Left ventricle myocardium inferior (tissue), 1 donor: ENCODE measurements at regions not wholly inside any gene's neighbourhood (a gene's known extent, or its start where the extent isn't known, plus 50 kb on each side); places are given as distances from the start of the nearest gene placed in this dataset.

Experiments
- DNase-seq: peaks from one replicate; pipeline ENCODE4 v3.0.0-alpha.2; 2020
- H3K27ac ChIP-seq: fragments of 200-600 bp; replicated peaks from 2 replicates; pipeline ENCODE4 v1.8.0; 2021
- H3K27me3 ChIP-seq: fragments of 200-600 bp; 2 replicates; pipeline ENCODE4 v1.8.0; 2021; ENCODE audit warnings: low read depth
- H3K36me3 ChIP-seq: fragments of 200-600 bp; 2 replicates; pipeline ENCODE4 v1.8.0; 2021
- H3K4me1 ChIP-seq: fragments of 200-600 bp; 2 replicates; pipeline ENCODE4 v1.8.0; 2021
- H3K4me3 ChIP-seq: fragments of 200-600 bp; 2 replicates; pipeline ENCODE4 v1.8.0; 2021; ENCODE audit warnings: mild to moderate bottlenecking, moderate library complexity
- H3K9me3 ChIP-seq: fragments of 200-600 bp; replicated peaks from 2 replicates; pipeline ENCODE4 v1.8.0; 2021
- intact Hi-C: fragments of 100-400 bp; cut with micrococcal nuclease; formaldehyde crosslinking; loops from one replicate; pipeline ENCODE4 v1.11.0; 2022
- TF ChIP-seq, protein P1 (sequence below): fragments of 200-600 bp; IDR thresholded peaks from 2 replicates; pipeline ENCODE4 v1.8.0; 2021; ENCODE audit warnings: antibody characterized with exemption, mild to moderate bottlenecking, borderline replicate concordance
- donor health status: DM: no; HTN: yes; CAD: no; lungs with severe emphysema.

DNA sequence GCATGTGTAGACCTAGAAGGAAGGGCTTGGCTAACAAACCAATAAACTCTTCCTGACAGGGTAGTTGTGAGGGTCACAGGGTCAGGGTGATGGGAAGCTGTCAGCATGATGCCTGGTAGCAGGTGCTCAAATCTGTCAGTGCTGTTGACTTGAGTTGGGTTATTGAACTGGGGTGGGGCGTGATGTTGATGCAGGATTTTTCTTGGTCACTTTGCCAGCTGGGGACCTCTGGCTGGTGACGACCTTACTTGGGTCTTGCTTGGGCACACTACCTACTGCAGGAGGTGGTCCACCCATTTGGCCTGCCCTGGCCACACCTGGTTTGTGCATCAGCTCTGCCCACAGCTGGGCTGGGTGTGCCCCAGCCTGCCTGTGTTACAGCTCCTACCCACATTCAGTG, 624.4 kb downstream of the PTPRU start:
- no peak for DNase-seq
- TF ChIP-seq, protein P1, sequence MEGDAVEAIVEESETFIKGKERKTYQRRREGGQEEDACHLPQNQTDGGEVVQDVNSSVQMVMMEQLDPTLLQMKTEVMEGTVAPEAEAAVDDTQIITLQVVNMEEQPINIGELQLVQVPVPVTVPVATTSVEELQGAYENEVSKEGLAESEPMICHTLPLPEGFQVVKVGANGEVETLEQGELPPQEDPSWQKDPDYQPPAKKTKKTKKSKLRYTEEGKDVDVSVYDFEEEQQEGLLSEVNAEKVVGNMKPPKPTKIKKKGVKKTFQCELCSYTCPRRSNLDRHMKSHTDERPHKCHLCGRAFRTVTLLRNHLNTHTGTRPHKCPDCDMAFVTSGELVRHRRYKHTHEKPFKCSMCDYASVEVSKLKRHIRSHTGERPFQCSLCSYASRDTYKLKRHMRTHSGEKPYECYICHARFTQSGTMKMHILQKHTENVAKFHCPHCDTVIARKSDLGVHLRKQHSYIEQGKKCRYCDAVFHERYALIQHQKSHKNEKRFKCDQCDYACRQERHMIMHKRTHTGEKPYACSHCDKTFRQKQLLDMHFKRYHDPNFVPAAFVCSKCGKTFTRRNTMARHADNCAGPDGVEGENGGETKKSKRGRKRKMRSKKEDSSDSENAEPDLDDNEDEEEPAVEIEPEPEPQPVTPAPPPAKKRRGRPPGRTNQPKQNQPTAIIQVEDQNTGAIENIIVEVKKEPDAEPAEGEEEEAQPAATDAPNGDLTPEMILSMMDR: no peak
- intact Hi-C loops: no loop called here
- Histone ChIP-seq H3K27me3 (peaks cover 30% of the 10 kb centered on the region), H3K27ac (no peak overlapping the region), H3K9me3 (peaks cover 17% of the 10 kb centered on the region), H3K4me1 (peaks cover 29% of the 10 kb centered on the region), H3K4me3 (no peak overlapping the region), H3K36me3 (no peaks in the 10 kb centered on the region)

DNA sequence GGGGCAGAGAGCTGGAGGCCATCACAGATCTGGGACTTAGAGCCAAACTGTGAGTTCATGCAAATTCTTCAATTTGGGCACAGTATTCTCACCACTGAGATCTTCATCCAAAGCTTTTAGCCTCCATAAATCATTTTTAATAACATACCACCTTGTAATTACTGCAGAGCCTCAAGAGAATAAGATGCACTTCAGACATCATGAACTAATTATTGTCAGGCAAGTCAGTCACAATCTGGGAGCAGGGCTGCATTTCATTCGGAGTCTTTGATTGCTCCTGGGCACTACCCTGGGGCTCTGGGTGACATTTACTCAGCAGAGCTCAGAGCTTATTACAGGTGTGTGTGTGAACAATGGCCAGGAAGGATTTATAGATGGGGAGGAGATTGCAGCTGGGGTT, 623.7 kb downstream of the PTPRU start:
- no peaks in the 10 kb centered on the region for H3K36me3 ChIP-seq
- intact Hi-C loops: no loop called here
- TF ChIP-seq, protein P1: no peak
- no peak overlapping the region for H3K27ac ChIP-seq
- H3K27me3 ChIP-seq: peaks cover 36% of the 10 kb centered on the region
- H3K9me3 ChIP-seq: peaks cover 17% of the 10 kb centered on the region
- H3K4me1 ChIP-seq: peaks cover 34% of the 10 kb centered on the region
- DNase-seq: no peak
- H3K4me3 ChIP-seq: no peak overlapping the region

DNA sequence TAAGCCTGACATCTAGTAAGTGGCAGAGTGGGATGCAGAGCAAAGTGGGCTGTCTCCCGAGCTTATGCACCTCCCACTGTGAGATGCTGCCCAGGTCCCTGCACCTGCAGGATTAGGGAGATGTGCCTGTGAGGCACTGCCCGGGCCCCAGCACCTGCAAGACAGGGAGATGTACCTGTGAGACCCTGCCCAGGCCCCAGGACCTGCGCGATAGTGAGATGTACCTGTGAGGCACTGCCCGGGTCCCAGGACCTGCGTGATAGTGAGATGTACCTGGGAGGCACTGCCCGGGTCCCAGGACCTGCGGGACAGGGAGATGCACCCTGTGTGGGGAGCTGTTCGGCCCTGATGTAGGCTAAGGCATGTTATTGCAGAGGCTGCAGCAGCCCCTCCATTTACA, 622.8 kb downstream of the PTPRU start:
- no peak for DNase-seq
- Histone ChIP-seq H3K9me3 (peaks cover 17% of the 10 kb centered on the region), H3K27ac (peak overlapping the region; percentile 24), H3K4me3 (no peak overlapping the region), H3K4me1 (peaks cover 35% of the 10 kb centered on the region), H3K27me3 (peaks cover 44% of the 10 kb centered on the region), H3K36me3 (no peaks in the 10 kb centered on the region)
- TF ChIP-seq, protein P1: no peak
- intact Hi-C loops: no loop called here

DNA sequence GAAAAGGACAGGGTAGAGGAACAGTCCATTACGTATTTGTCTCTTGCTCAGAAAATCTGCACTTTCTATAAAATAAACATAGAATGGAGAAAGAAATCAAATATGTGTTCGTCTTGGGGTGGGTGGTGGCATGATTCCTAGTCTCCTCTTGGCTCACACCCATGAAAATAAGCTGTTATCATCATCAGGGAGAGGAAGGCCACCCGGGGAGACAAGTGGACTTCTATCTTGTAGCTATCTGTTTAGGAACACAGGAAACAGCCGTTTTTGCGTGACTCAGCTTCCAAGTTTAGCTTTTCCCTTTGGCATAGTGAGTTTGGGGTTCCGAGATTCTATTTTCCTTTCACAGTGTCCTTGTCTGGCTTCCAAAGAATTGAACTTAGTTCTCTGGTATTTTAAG, 622.3 kb downstream of the PTPRU start:
- intact Hi-C loops: no loop called here
- no peak for DNase-seq
- peaks cover 17% of the 10 kb centered on the region for H3K9me3 ChIP-seq
- peak overlapping the region; percentile 24 for H3K27ac ChIP-seq
- no peak overlapping the region for H3K4me3 ChIP-seq
- no peaks in the 10 kb centered on the region for H3K36me3 ChIP-seq
- peaks cover 35% of the 10 kb centered on the region for H3K4me1 ChIP-seq
- TF ChIP-seq, protein P1: no peak
- peaks cover 44% of the 10 kb centered on the region for H3K27me3 ChIP-seq

DNA sequence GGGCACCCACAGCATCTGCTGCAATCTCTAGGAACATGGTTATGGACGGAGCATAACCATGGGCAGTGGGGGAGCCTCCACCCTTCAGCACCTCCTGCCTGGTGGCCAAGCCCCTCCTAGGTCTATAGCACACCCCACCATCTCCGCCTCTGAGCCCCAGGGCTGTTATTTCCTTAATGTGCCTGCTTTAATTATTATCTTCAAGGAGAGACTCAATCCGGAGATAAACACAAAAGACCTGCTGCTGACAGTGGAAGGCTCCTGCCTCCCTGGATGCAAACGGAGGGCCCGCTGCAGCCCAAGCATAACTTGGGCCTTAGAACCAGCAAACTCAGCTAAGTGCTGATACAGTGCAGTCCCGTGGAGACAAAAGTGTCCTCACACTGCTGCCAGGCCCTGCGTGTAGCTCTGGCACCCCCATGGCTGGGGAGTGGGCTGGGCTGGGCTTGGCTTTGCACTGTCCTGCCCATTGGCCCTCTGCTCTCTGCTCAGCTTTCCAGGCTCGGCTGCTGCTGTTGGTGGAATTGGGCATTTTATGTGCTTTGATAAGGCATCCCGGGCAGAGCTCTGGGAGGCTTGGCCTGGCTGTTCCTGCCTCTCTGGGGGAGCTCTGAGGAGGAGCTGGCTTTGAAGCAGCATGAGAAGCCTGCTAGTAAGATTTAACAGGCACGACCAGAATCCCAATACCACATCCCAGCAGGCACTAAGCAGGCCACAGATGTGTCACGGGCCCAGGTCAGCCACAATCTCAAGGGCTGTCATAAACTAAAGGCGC, 620.2 kb downstream of the PTPRU start:
- peaks cover 35% of the 10 kb centered on the region for H3K4me1 ChIP-seq
- intact Hi-C loops: no loop called here
- no peaks in the 10 kb centered on the region for H3K36me3 ChIP-seq
- H3K27ac ChIP-seq: peak overlapping the region; percentile 56
- H3K4me3 ChIP-seq: no peak overlapping the region
- peaks cover 16% of the 10 kb centered on the region for H3K9me3 ChIP-seq
- no peak for DNase-seq
- peaks cover 56% of the 10 kb centered on the region for H3K27me3 ChIP-seq
- TF ChIP-seq, protein P1: no peak
